DMS114 treated with DMSO at 0.1 percent for 48 hours (cell line): ENCODE measurements at regions not wholly inside any gene's neighbourhood (a gene's known extent, or its start where the extent isn't known, plus 50 kb on each side); places are given as distances from the start of the nearest gene placed in this dataset.
"Not testable (repeated sequence)": the region's sequence is repeated elsewhere in the genome, so short reads cannot be mapped to it uniquely, and the experiment has no call there.

Experiments
- DNase-seq: peaks from one replicate; lab custom pipeline; 2025; ENCODE audit not compliant: unreplicated experiment; lab: John Stamatoyannopoulos, UW

DNA sequence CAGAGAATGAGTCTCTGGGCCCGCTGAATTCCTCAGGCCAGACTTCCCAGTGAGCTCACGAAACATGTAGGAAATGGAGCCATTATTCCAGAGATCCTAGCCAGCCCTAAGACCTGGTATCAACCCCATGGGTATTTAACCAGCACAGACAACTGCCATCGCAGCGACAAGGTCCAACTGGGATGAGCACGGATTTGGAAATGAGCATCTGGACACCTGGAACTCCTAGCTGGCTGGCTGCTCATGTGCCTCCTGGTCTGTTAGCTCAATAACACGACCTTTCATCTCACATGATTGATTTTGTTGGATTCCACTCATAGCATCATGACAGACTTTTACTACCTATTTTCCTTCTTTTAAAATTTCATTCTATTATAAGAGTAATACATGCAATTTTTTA is 51.0 kb downstream of the POU3F3 start:
- no peak for DNase-seq

DNA sequence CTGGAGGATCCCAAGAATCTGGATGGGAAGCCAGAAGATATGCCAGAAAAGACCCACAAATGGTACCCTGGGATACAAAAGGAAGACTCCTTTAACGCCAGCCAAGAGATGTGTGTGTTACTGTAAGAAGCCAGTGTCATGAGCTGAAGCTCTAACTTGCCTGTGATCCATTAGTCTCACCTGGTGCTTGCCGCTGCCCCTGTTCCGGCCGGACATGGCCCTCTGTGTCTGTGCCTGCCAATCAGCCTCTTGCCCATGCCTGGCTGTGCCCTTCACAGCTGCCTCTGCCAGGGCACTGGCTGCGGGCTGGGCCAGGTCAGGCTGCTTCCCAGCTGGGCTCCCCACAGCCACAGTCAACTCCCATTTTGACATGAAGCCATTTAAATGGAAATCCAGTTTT is 55.4 kb downstream of the POU3F3 start:
- DNase-seq, result no peak

- DNase-seq, result no peak
These were observed 60.6 kb downstream of the POU3F3 start for GRCh38 chr2:104914509-104914908.

DNA sequence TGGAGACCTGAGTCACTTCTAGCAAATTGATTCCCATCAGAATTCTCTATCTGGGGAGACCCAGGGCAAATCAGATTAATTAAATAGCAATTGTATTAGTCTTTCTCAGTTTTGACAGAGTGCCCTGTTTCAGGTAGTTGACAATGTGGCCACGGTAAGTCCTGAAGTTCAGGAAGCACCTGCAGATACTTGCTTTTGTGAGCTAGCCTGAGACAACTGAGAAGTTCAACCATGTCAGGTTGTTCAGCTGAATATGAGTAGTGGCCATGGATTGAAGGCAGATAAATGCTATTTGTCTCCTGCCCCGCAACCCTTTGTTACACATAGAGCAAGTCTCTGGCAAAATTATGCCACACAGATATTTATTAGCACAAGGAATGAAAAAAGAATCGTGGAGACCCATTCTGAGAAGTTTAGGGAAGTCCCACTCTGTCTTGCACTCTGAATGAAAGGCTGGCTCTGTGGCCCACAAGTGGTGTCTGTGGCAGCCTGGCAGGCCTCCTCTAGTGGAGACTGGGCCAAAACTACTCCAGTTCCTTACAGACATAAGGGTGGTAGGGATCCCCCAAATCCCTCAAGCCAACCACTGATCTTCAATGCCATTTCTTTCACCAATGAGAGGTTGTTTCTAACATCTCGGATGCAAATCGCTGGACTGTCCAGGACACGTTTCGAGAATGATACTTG is 61.3 kb downstream of the POU3F3 start:
- DNase-seq, result no peak

DNA sequence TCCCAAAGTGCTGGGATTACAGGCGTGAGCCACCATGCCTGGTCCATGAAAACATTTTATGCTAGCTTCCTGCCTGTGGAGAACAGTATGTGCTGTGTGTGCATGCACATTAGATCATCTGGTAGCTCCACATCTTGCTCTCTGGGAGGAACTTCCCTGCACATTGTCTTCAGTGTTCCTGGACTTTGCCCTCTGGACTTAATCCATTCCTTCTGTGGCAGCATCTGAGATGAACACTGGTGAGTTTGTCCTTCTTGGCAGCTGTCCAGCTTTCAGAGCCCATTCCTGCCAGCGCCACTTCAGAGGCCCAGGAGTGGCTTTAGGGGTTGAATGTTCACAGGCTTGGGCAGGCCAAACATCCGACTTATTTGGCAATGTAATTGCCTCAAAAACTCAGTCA is 65.2 kb downstream of the POU3F3 start:
- no peak for DNase-seq

GRCh38 chr2:104923665-104924064 is 69.8 kb downstream of the POU3F3 start:
- no peak for DNase-seq

DNA sequence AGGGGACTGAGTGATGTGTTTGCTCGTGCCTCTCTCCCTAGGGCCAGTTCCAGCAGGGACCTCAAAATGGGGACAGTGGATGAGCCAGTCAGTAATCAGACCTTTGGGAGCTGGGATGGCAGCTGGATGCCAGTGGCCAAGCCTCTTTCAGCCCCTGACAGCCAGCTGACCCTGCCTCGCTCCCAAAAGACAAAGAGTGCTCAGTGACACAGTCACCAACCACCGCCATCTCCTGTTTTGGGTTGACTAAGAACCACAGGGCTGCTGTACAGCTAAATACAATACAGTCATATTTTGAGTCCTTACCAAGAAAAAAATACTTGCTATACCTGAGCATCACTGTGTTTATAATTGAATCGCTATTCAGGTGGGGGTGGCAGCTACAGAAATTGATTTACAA is 75.7 kb downstream of the POU3F3 start:
- no peak for DNase-seq

GRCh38 chr2:104930732-104931131 is 76.8 kb downstream of the POU3F3 start:
- DNase-seq, result no peak

DNA sequence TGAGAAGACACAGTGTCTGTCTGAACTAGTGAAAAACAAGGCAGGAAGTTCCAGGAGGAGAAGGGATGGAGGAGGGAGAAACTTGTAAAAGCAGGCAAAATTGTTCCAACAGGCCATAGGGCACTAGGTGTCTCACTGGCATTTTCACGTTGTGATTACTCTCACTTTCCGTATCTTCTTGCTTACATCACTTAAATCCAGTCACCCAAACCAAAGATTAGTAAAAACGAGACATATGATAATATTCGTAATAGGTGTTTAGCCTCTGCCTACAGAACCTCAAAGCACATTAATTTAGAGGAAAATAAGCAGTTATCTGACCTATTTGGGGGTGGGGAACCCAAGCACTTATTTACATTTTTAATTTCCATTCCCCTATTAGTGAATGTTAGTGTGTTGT is 78.3 kb downstream of the POU3F3 start:
- no peak for DNase-seq

DNA sequence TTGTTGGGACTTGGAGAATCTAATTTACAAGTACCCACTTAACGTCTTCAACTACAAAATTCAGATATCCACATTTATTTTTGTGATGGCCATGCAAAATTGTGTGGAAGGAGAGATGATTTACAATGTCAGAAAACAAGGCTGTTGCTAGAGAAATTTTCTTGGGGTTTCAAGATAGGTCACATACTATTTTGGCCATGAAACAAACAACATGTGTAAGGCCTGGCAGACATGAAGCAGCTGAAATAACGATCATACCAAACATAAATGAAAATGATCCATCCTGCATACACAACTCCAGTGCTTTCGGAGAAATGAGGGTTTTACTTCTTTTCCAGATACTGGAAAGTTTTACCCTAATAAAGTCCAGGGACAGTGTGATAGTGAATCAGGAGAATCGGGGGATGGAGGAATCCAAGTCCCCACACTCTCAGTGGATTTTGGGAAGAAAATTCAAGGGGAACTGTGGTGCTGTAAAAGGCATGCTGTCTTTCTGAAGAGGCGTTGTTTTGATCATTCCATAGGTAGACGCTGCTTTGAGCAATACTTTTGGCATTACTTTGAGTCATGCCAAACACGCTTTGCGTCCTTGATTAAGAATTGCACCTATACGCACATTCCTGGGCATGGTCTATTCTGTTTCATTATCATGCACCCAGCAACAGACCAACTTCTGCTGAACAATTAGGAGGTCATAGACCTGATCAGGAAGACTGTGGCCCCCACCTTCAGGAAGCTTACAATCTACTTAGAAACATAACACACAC is 79.4 kb downstream of the POU3F3 start:
- DNase-seq, result no peak

- no peak for DNase-seq
These were observed 82.6 kb downstream of the POU3F3 start for GRCh38 chr2:104936527-104936926.

- DNase-seq, result no peak
These were observed 84.5 kb downstream of the POU3F3 start for GRCh38 chr2:104938231-104938941.

DNA sequence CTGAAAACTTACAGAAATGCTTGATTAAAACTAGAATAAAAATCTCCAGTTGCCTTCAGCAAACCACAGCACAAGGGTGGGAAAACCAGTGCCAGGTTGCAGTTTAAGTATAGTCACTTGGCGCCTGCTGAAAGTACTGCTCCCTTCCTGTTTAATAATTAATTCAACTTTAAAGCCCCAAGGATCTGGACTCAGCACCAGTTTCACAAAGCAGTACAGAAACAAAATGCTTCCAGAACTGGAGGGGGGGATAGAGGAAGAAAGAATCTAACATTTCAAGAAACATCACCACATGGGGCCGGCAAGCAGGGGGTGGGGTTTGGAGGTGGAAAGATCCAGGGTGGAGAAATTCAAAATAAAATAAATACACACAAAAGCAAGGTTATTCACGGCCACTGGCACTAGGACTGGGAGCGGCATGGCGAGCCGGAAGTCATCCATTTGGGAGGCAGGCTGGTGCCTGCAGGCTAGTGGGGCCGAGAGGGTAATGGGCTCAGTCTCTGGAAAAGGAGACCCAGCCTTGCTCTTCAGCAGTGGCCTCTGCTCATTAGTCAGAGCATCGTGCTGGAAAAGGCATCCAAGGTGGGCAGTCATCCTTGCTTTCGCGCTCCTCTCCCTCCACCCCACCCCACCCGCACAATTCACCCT is 85.8 kb downstream of the POU3F3 start:
- DNase-seq, result no peak

DNA sequence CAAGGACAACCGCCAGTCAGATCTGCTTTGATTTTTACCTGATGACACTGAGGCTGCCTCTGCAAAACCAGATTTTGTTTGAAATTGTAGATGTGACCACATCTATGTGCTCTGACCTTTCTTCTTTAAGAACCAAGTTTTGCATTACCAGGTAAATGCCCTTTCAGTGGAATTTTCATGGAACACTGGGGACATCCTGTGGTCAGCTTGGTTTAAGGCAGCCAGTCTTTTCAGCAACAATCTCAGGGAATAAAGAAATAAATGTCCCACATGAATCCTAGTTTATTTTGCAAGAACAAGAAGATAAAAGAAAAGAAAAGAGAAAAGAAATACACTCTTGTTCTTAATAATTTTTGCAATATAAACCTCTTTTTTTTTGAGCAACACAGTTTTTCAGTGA is 90.6 kb downstream of the POU3F3 start:
- DNase-seq, result peak; percentile 4

- DNase-seq, result no peak
These were observed 91.2 kb downstream of the POU3F3 start for GRCh38 chr2:104945121-104945520.

- no peak for DNase-seq
These were observed 92.0 kb downstream of the POU3F3 start for GRCh38 chr2:104945866-104946265.

GRCh38 chr2:104947456-104947855 is 90.4 kb upstream of the MRPS9 start:
- not testable (repeated sequence) for DNase-seq

GRCh38 chr2:104952976-104953375 is 84.9 kb upstream of the MRPS9 start:
- DNase-seq, result no peak

DNA sequence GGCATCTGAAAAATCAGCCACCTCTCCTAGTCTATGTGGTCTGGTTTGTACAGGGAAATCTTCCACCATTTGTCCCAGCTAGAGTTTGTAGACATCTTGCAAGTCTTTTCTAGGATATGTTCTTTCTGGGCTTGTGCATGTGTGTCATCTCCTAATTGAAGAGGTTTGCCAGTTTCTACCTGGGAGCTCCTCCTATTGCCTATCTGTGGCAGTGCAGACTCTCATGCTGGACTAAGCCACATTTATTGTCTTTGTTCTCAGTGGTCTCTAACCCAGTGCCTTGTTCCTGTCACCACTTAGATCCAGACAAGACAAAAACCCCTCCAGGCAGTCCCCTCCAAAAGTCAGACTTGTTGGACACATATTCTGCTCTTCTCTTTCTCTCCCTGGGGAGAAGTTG is 72.0 kb upstream of the MRPS9 start:
- no peak for DNase-seq

- DNase-seq, result no peak
These were observed 68.3 kb upstream of the MRPS9 start for GRCh38 chr2:104969564-104969963.

DNA sequence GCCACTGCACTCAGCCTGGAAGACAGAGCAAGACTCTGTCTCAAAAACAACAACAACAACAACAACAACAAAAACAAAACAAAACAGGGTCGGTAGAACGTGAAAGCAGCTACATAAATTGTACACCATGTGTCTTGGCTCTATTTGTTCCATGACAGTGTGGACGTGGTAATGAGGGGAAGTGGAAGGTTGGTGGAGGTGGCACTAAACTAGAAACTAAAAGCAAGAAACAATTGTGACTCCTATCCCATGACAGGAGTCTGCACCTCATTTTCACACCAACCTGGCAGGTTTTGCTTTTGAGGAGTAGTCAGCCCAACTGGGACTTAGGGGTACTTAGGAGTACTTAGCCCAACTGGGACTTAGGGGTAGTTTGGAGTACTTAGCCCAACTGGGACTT is 62.5 kb upstream of the MRPS9 start:
- no peak for DNase-seq

GRCh38 chr2:104975851-104976250 is 62.0 kb upstream of the MRPS9 start:
- DNase-seq, result no peak
